Thyroid gland (tissue), 4 donors: ENCODE measurements at regions not wholly inside any gene's neighbourhood (a gene's known extent, or its start where the extent isn't known, plus 50 kb on each side); places are given as distances from the start of the nearest gene placed in this dataset.

Experiments
- POLR2A ChIP-seq, 2 donors: fragments of 450-650 bp; IDR thresholded peaks; one replicate each; pipeline ENCODE4 v1.6.1; 2017; ENCODE audit warnings: antibody characterized with exemption in 2 of 2, mild to moderate bottlenecking in 2 of 2, moderate library complexity in 1 of 2
- TF ChIP-seq, protein P1 (sequence below), 6 experiments: fragments of 200-600 bp in 3 of 6; fragments of 450-650 bp in 3 of 6; sonication (generic) in 3 of 6; IDR thresholded peaks; one replicate each; pipeline ENCODE4 v1.5.1; 2016 to 2019; ENCODE audit warnings: antibody characterized with exemption in 6 of 6, mild to moderate bottlenecking in 2 of 6, inconsistent platforms in 1 of 6, moderate library complexity in 1 of 6

DNA sequence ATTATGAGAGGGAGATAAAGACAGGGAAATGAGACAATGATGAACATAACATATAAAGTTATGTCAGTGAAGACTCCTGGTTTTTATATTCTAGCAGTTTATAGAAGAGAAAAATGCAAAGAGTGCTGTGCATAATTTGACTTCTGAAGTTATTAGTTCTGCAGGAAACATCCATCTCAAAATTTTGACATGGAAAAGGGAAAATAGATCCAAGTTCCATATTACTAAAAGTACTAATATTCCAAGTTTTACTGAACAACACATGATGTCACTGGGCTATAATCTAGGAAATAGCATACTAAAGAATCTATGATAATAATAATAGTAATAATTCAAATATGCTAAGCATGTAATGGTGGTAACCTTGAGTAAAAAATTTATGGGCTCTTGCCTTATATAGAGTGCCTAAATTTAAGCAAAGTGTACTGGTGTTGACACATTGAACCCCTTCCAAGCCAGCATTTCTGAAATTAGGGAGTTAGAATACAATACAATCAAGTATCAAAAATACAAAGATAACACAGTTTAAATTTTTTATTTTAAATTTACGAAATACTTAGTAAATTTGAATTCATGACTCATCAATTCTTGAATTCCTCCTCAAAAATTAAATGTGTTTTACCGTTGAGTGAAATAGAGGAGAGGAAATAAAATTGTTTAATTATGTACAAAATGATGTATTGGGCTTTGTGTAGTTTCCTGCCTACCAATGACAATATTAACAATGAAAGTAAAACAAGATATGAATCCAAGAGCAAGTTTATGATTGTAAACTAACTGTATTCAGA lies 102.8 kb upstream of the KCND2 start:
- TF ChIP-seq, protein P1, sequence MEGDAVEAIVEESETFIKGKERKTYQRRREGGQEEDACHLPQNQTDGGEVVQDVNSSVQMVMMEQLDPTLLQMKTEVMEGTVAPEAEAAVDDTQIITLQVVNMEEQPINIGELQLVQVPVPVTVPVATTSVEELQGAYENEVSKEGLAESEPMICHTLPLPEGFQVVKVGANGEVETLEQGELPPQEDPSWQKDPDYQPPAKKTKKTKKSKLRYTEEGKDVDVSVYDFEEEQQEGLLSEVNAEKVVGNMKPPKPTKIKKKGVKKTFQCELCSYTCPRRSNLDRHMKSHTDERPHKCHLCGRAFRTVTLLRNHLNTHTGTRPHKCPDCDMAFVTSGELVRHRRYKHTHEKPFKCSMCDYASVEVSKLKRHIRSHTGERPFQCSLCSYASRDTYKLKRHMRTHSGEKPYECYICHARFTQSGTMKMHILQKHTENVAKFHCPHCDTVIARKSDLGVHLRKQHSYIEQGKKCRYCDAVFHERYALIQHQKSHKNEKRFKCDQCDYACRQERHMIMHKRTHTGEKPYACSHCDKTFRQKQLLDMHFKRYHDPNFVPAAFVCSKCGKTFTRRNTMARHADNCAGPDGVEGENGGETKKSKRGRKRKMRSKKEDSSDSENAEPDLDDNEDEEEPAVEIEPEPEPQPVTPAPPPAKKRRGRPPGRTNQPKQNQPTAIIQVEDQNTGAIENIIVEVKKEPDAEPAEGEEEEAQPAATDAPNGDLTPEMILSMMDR (IDR thresholded peaks at IDR 0.05), result no peak
- TF ChIP-seq POLR2A (IDR thresholded peaks at IDR 0.05), result no peak
